ENCODE measurements at regions not wholly inside any gene's neighbourhood (a gene's known extent, or its start where the extent isn't known, plus 50 kb on each side); places are given as distances from the start of the nearest gene placed in this dataset.
A peak's percentile ranks its signal among the peaks of the same experiment; 100 is the strongest.

DNA sequence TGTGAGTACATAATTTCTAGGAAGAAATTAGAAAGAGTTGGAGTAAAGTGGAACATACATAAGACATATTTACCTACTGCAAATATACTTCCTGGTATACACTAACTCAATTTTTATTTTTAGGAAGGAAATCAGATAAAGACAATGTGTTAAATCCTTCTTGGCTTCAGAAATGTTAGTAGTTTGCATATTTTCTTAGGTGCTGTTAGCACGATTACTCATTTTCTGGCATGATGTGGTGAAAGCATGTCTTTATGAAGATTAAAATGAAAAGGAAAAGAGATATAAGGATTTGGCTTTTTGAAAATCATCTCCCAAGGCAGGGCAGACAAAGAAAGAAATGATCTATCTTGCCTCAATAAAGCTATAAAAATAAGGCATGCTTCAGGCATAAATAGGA lies 287.6 kb upstream of the E2F7 start:
- DNase-seq (ENCODE audit: low read depth): no peak

DNA sequence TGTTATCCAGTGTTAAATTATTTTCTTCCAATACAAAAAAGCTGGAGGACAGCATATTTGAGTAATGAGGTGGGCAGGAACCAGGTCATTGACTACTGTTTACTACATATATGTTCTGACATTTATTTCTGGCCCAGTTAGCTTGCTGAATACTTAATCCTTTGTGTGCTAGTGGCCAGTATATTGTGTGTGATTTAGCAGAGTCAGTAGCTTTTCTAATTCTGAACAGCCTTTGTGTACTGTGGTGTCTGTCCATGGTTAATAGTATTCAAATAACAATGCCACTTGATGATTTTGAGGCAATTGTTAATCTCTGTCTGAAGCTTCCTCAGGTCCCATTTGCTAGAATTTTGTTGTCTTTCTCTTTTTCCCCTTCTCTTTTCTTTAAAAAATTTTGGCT lies 286.5 kb upstream of the E2F7 start:
- no peak for DNase-seq (ENCODE audit: low read depth)

DNA sequence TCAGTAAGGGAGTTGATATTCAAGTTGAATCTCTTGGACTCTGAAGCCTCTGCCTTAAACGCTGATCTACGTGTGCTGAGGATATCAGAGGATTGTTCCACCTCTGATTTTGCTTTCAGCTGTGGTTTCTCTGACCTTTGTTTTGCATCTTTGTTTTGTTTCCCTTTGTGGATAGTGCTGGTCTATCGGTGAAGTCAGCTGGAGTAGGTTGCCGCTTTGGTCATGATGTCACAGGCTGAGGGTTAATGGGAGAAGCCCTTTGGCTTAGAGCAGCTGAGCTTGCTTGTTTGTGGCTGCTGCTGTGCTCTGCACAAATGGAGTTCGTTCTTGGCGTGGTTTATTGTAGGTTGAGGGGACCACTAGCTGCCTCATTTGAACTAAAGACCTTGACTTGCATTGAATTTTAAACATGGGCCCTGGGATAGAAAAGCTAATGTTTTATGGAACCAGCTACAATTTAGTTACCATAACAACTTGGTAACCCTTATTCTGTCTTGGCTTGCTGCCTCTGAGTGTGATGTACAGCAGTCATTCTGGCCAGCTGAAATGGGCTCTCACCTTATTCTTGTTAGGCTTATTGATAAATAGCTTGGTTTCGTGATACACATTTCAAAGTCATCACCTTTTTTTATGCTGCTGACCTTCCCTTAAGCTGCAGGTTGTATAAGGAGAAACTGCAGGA lies 284.5 kb upstream of the E2F7 start:
- DNase-seq (ENCODE audit: low read depth): no peak

DNA sequence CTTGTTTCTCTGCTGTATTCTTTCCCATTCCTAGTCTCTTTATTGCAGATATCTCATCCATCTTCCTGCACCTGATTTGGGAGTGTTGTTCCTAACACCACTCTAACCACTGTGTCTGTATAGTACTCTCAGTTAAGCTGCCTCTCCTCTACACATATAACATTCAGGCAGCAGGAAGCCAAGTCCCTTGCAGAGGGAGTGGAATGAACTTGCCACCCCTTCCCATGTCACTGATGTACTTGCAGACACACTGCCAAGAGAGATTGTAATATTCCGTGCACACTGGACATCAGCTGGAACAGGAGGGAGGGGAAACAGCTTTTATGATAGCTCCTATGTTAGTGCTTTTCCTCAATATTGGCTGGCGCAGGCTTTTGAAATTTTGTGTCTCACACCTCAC lies 281.6 kb upstream of the E2F7 start:
- DNase-seq (ENCODE audit: low read depth): no peak

DNA sequence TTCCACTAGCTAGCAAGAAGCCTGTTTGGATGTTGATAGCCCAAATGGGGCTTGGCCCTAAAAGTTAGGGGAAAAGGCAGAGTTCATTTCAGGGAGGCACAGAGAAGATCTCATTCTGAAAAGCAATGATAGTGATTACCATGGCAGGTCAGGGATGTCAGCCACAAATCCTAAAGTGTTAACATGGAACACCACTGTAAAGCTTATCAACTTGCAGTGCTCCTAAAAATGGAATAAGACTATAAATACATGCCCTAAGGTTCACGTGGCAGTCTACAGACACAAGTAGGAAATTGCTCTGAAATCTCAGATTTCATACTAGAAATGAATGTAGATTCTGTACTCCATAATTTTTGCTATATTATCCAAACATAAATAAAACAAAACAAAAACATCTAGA lies 280.0 kb upstream of the E2F7 start:
- no peak for DNase-seq (ENCODE audit: low read depth)

DNA sequence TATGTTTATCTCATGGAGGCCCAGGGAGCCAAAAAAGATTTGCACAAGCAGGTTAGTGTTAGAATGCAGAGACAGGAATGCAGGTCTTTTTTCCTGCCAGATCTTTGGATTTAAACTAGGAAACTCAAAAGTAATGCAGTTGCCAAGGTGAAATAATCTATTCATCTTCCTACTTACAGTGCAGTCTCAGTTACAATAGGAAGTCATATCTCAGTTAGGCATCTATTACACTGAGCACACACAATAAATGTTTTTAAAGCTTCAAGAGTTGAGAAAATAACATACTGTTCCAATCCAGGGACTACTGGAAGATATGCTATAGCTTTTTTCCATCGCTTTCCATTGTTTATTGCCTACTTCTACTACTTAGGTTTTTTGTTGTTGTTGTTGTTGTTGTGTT lies 279.3 kb upstream of the E2F7 start:
- no peak for DNase-seq (ENCODE audit: low read depth)

DNA sequence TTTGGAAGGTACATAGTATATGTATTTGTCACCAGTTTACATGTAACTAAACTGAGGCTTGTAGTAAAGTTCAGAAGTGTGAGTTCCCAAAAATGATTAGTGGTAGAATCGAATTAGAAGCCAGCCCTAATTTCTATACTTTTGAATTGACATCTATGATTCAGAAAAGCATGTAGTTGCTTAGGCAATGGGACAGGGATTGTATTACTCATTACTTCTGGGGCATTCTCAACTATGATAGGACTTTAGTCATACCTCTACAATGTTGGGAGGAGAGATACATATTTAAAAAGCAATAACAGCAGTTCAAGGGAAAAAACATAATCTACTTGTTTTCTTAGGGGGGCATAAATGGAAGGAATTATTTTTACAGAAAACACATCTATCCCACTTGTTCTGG lies 277.9 kb upstream of the E2F7 start:
- peak; percentile 9 for DNase-seq (ENCODE audit: low read depth)

DNA sequence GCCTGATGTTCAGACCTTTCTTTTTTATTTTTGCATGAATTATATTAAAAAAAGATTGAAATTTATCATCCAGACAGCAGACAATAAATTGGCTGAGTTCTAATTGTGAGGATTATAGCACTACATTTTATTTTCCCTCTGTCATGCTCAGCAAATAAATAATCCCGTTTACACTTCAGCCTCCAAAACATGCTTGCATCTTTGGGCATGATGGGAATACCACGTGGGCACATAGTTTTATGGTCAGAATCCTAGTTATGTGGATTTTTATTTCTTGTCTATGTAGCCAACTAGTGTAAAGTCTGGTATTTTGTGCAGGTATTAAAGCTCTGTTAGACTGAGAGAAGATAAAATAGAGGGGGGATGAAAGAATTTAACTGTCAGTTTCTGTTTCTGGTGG lies 276.9 kb upstream of the E2F7 start:
- DNase-seq (ENCODE audit: low read depth): no peak

DNA sequence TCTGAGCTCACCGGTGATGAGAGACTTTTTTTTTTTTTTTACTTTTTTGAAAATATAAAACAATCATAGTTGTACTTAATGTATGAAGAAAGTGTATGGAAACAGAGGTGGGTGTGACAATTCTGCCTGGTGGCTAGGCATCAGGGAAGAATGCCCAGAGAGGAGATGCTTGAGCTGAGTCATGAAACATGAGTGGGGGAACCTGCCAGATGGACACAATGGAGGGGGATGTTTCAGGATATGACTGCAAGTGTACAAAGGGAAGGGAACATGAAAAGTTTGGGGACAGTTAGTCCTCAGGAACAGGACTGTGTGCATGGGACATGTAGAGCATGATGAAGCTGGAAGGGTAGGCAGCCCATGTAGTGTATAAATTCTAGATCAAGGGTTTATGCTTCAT lies 274.2 kb upstream of the E2F7 start:
- peak; percentile 62 for DNase-seq (ENCODE audit: low read depth)

DNA sequence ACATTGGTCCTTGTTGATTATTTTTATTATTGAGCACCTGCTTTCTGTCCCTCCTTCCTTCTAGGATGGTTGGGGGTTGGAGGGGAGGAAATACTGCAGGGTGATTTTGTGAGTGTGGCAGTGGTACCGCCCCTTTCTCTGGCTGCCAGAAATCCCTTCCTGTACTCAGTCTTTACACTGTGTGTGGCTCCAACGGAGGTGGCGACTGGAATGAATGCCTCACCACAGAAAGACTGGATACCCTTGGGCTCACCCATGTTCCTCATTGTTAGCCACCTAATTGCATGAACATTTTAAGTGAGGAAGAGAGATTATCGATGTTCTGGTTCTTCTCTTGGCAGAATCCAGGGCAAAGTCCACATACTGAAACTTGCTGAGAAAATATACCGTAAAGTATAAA lies 272.0 kb upstream of the E2F7 start:
- peak; percentile 66 for DNase-seq (ENCODE audit: low read depth)

DNA sequence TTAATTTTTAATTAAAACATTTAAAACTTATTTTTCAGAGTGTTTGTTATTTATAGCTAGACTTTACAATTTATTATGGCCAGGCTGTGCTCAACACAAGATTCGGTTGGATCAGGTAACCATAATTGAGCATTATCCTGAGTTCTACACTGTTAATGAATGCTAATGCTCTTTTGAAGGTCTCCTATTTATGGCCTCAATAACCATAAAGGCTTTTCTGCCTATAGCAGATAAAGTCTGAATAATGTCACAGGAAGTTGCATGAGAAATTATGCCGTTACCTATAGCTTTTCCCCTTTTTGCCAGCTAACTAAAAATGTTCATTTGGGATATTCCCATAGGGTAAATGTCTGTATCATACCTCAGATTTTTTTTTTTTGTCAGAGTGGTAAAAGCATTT lies 269.4 kb upstream of the E2F7 start:
- no peak for DNase-seq (ENCODE audit: low read depth)

DNA sequence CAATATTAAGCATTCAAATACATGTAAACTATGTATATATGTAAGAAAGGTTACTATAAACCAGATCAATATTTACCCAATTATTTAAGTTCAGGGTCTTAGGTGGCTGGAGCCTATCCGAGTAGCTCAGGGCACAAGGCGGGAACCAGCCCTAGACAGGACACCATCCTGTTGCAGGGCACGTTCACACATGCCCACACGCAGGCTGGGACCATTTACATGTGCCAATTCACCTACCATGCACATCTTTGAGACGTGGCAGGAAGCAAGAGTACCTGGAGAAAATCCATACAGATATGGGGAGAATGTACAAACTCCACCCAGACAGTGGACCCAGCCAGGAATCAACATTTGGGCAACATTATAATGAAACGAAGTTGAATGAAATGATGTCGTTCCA lies 263.0 kb upstream of the E2F7 start:
- no peak for DNase-seq (ENCODE audit: low read depth)

DNA sequence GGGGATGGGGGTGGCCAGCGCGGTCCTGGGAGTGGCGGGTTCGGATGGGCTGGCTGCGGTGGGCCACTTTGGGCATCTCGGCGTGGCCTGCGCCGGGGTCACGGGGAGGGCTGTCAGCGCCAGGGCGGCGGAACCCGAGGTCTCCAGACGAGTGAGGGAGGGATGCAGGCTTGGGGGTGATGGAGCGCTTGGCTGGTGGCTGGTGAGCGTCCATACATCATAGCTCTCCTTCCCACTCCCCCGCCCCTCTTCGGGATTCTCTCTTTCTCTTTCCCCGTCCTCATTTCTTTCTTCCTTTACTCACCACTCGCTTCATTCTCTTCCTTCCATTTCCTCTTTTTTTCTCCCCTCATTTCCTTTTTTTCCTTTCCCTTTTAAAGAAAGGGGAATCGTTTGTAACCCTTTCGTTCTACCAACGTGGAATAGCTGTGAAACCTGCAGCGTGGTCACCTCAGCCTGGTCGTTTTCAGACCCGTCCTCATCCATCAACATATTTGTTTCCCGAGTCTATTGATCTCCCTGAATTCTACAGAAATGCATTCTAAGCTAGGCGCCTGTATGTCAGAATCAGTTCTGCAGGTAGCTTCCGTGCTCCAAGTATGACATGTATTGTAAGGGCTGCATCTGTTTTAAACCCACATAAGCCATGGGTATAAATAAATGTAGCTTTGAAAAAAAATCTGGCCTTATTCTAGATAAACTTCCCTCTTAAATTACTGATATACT lies 260.3 kb upstream of the E2F7 start:
- DNase-seq (ENCODE audit: low read depth): peak; percentile 25

DNA sequence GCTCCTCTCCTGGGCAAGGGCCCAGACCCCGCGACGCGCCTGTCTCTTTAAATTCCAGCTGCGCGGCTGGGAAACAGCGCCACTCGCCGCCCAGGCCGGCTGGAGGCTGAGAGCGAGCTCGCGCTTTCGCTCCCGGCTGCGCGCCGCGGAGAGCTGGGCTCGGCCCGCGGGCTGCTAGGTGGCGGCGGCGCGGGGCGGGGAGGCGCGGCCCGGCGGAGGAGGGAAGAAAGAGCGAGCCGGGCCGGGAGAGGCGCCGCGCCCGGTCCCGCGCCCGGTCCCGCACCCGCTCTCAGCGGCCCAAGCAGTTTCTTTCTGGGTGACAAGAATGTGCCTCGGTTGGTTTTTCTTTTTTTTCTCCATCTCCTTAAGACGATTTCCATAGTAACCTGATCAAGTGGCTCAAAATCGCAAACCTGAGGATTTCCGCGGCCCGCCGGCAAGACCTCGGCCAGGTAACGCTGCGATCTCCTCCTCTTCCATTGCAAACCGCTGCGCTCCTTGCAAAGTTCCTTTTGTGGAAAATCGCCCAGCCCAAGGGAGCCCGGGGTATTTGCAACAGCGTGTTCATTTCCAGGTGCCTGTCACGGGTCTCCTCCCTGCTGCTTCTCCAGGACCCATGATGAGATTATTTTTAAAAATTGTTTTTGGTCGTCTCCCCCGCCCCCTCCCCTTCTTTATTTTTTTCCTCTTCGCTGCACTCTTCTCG lies 259.5 kb upstream of the E2F7 start:
- peak; percentile 89 for DNase-seq (ENCODE audit: low read depth)

DNA sequence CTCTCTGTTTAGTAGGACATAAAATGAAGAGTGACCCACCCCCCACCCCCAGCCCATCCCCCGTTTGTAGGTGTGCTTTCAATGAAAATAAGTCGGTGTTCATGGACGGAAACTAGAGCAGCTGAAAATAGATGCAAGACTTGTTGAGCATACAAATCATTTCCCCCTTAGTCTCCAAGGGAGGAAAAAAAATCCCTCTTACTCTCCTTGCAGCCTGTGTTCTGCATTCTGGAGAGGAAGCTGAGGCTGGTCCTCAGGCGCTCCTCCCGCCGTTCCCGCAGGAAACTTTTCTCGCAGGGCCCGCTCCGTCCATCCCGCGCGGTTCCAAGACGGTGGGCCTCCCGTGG lies 259.0 kb upstream of the E2F7 start:
- no peak for DNase-seq (ENCODE audit: low read depth)

DNA sequence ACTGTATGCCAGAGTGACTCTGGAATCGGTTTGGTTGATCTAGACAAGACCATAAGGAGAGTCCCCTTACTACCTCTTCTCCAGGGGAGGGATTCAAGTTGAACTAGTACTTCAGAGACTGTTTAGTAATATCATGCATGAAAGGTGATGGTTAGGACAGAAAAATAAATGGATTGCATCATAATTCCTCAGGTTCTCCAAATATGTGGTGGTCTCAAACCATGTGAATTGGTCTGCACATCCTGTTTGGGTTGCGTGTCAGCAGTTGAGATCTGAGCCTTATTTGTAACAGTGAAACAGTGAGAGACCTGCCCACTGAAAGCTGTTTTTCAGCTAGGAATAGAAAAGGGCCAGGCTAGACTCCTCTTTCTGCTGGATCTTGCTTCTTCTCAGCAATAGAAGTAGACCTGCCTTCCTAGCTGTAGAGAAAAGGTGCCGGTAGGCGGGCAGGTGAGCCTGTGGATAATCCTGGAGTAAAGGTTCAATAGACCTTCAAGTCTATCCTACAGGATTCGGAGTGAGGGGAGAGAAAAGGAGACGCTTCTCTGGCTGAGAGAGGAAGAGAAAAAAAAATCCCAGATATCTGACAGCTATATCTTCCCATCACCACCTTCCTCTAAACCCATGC lies 258.5 kb upstream of the E2F7 start:
- DNase-seq (ENCODE audit: low read depth): no peak

DNA sequence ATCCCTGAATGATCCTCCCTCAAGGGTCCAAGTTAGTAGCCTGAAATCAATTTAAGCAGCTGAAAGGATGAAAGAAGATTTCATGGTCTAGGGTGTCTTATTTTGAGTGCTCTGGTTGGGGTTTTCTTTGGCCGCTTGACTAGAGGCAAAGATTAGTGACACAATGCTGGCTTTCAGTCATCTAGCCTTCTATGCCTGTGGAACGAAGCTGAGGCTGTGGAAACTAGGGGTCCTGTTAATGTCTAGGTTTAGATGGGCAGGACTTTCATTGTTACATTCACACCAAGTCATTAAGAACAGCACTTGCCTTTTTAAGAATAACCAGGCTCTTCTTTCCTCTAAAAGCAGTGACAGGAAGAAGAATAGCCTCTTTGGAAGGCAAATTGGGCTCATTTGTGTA lies 253.8 kb upstream of the E2F7 start:
- no peak for DNase-seq (ENCODE audit: low read depth)

DNA sequence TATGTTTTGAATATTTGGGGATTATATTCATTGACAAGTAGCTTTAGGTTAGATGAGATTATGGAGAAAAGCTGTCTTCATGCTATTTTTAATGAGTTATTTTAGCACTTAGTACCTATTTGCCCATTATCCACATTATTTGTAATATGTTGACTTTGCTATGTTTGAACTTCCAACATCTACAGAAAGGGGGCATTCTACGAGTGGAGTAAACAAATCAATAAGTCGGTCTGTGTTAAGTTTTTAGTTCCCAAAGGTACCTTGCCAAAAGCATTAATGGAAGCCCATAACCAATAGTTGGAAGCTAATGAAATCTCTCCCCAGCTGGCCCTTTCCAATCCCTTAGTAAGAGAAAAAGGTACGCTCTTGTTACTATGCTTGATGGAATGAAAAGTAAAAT lies 250.0 kb upstream of the E2F7 start:
- DNase-seq (ENCODE audit: low read depth): no peak

DNA sequence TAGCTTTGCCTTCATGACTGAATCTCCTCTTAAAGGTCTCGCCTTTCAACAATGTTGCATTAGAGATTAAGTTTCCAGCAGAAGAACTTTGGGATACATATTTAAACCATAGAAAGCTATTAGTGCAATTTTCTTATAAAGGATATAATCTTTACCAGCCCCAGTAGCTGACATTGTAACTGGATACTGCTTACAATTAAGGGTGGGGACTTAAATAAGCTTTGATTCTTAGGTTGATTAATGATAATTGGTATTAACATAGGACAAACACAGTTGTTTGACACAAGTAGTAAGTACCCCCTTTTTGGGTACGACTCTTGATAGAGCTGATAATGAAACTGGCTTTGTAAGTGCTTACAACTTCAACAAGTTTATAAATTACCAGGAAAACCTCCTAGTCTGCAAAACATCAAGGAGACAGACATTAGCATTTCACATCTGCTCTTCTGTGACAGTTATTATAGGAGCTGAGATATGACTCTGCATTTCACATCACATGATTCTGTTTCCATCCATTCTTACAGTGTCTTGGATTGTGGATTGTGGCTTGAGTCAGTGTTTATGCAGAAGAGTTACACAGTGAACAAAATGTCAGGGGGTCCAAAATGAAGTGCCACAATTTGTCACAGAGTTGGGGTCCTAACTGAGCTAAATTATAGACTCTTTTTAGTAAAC lies 249.1 kb upstream of the E2F7 start:
- DNase-seq (ENCODE audit: low read depth): no peak

DNA sequence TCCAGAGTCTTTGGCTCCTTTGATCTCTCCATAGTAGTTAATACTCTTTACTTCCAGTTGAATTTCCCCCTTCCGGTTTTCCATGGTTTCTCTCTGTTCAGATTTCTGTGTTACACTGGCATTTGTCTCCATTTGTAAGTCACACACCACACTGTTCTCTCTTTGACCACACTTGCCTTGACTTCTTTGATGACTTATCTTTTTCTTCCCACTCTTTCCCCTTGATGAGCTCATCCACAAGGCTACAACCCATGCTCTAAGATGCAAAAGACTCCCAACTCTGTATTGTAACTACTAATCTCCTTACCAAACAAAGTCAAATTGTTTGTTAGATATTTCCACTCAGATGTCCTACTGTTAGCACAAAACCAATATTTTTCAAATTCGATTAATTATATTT lies 242.7 kb upstream of the E2F7 start:
- DNase-seq (ENCODE audit: low read depth): no peak

DNA sequence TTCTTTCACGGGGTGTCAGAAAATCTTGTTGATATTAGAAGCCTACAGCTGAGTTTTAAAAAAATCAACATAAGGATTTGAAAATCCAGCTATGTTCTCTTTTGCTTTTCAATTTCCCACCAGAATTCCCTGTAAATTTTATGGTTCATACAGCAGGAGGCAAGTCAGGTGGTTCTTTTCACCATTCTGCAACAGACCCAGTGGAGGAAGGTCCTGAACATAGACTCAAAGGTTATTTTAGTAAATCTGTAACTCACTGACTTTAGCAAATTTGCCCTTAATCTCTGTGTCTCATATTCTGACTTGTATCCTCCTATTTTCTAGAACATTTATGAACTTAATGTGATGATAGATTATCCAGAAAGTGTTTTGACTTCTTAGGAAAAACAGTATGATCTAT lies 235.4 kb upstream of the E2F7 start:
- no peak for DNase-seq (ENCODE audit: low read depth)

DNA sequence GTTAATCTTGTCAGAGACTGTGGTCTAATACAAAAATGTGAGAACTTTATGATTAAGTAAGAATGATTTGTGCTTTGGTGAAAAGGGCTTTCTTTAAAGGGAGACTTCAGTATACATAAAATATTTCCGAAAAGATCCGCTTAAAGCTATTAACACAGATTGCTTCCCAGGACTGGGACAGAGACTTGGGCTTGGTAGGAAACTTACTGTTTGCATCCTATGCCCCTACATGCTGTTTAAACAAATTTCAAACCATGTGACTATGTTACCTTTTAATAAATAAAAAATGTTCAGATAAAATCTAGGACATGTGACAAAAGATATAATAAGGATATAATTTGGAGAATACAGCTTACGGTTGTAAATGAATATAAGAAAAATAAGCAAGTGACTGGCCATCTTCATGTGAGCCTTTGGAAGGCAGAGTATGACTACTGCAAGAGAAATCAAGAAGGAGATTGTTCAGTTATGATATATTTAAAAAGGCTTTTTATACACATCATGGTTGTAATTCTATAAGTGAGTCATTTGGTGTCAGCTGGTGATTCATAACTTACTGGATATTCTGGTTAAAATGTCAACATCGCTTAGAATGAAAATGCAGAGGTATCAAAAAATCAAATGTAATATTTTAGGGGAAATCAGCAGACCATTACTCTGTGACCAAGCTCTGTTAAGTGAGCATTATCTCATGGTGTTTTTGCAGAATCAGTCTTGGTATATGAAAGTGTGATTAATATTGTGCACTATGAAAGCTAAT lies 234.7 kb upstream of the E2F7 start:
- DNase-seq (ENCODE audit: low read depth): peak; percentile 46
